ENCODE measurements at regions not wholly inside any gene's neighbourhood (a gene's known extent, or its start where the extent isn't known, plus 50 kb on each side); places are given as distances from the start of the nearest gene placed in this dataset.

- TF ChIP-seq MAX (IDR thresholded peaks at IDR 0.05; ENCODE audit: insufficient read depth, insufficient read length) (no peak), GATA2 (IDR thresholded peaks at IDR 0.05; ENCODE audit: insufficient read depth, insufficient read length, low read depth, low read length) (no peak), JUN (IDR thresholded peaks at IDR 0.05; ENCODE audit: borderline replicate concordance, insufficient read depth, insufficient read length, low read depth) (no peak), MYC (IDR thresholded peaks at IDR 0.05; ENCODE audit: low read depth, low read length) (no peak), EZH2 (IDR thresholded peaks at IDR 0.05; ENCODE audit: borderline replicate concordance, low read depth, low read length, severe bottlenecking) (no peak), FOS (IDR thresholded peaks at IDR 0.05; ENCODE audit: borderline replicate concordance, insufficient read depth, low read length) (no peak), POLR2AphosphoS5 (IDR thresholded peaks at IDR 0.05; ENCODE audit: insufficient read depth, low read depth, low read length) (no peak), POLR2A (IDR thresholded peaks at IDR 0.05; ENCODE audit: low read depth, low read length) (no peak)
- TF ChIP-seq, protein P1, sequence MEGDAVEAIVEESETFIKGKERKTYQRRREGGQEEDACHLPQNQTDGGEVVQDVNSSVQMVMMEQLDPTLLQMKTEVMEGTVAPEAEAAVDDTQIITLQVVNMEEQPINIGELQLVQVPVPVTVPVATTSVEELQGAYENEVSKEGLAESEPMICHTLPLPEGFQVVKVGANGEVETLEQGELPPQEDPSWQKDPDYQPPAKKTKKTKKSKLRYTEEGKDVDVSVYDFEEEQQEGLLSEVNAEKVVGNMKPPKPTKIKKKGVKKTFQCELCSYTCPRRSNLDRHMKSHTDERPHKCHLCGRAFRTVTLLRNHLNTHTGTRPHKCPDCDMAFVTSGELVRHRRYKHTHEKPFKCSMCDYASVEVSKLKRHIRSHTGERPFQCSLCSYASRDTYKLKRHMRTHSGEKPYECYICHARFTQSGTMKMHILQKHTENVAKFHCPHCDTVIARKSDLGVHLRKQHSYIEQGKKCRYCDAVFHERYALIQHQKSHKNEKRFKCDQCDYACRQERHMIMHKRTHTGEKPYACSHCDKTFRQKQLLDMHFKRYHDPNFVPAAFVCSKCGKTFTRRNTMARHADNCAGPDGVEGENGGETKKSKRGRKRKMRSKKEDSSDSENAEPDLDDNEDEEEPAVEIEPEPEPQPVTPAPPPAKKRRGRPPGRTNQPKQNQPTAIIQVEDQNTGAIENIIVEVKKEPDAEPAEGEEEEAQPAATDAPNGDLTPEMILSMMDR (IDR thresholded peaks at IDR 0.05; ENCODE audit: extremely low read depth in 1 of 2, insufficient read depth in 1 of 2, low read depth in 1 of 2, low read length in 2 of 2), result no peak
- no peak overlapping the region for H3K4me3 ChIP-seq (replicated peaks in 1 of 3; ENCODE audit: insufficient read depth in 1 of 3, low read depth in 1 of 3, low read length in 3 of 3)
- BruUV-seq (replicated peaks), result no TSS peak
- H3K36me3 ChIP-seq (ENCODE audit: control insufficient read depth in 2 of 2, extremely low read depth in 1 of 2, insufficient read depth in 2 of 2, low read length in 2 of 2), result no peaks in the 10 kb centered on the region
- no peak overlapping the region for H3K27ac ChIP-seq (ENCODE audit: insufficient read depth, low read depth, low read length)
- FAIRE-seq (no peak), DNase-seq (ENCODE audit: low read depth, low spot score) (no peak)
- H4K20me1 ChIP-seq (replicated peaks; ENCODE audit: control insufficient read depth, extremely low read depth, insufficient read depth, low read length), result no peaks in the 10 kb centered on the region
- ChIA-PET POLR2A (no interaction called here), CTCF (no interaction called here)
- no peaks in the 10 kb centered on the region for H3K79me2 ChIP-seq (ENCODE audit: control insufficient read depth, insufficient read depth, low read length)
- no peak overlapping the region for H2AFZ ChIP-seq (ENCODE audit: low read depth, low read length)
- intact Hi-C loops (cut with micrococcal nuclease) (no loop called here), dilution Hi-C loops (cut with MboI; ENCODE audit: extremely low pct_ligation_motif_present, low sequenced_read_pairs) (no loop called here)
- no peaks in the 10 kb centered on the region for H3K9me1 ChIP-seq (replicated peaks; ENCODE audit: control insufficient read depth, extremely low read depth, insufficient read depth, low read length)
- H3K4me2 ChIP-seq (ENCODE audit: insufficient read depth, low read length), result no peak overlapping the region
- H3K9me3 ChIP-seq (replicated peaks; ENCODE audit: control insufficient read depth, insufficient read depth, low read length), result no peaks in the 10 kb centered on the region
- no peak overlapping the region for H3K9ac ChIP-seq (replicated peaks; ENCODE audit: extremely low read depth, insufficient read depth, low read length)
- H3K27me3 ChIP-seq (ENCODE audit: control insufficient read depth in 2 of 2, insufficient read depth in 2 of 2, low read length in 2 of 2), result no peaks in the 10 kb centered on the region
- H3K4me1 ChIP-seq (ENCODE audit: control insufficient read depth, extremely low read depth, insufficient read depth, low read length), result no peaks in the 10 kb centered on the region
Observed at GRCh38 chr4:29710519-29710918, 1009.6 kb upstream of the PCDH7 start.

Measured in endothelial cell of umbilical vein (primary cell).